Naive thymus-derived CD4-positive, alpha-beta T cell (primary cell): ENCODE measurements at regions not wholly inside any gene's neighbourhood (a gene's known extent, or its start where the extent isn't known, plus 50 kb on each side); places are given as distances from the start of the nearest gene placed in this dataset.
A peak's percentile ranks its signal among the peaks of the same experiment; 100 is the strongest.

Source experiments
- ATAC-seq: fragments of 150-1000 bp; cut with Tn5 transposase; 2 replicates; pipeline ENCODE4 v1.10.0; 2021; ENCODE audit warnings: mild to moderate bottlenecking, moderate library complexity
- CTCF ChIA-PET: fragments of 350-600 bp; sonication (Branson Sonifier 250); formaldehyde crosslinking; loops from one replicate; lab custom pipeline; 2021; ENCODE audit warnings: antibody characterized with exemption; lab: Charles Lee
- POLR2A ChIA-PET: fragments of 350-600 bp; sonication (Branson Sonifier 250); formaldehyde crosslinking; loops from one replicate; lab custom pipeline; 2021; ENCODE audit warnings: antibody characterized with exemption, inconsistent platforms; lab: Charles Lee
- DNase-seq, 9 donors: peaks; one replicate each; pipeline versions ENCODE4 v3.0.0 to v3.0.0-alpha.2; 2020 to 2022; ENCODE audit warnings: mixed read lengths in 1 of 9
- H3K27ac ChIP-seq: one replicate; pipeline ENCODE4 v1.7.0; 2013; ENCODE audit warnings: mild to moderate bottlenecking, low read depth, low read length, moderate library complexity
- H3K27me3 ChIP-seq, 2 donors: one replicate each; pipeline ENCODE4 v1.7.0; 2013; ENCODE audit warnings: low read length in 2 of 2, mild to moderate bottlenecking in 2 of 2, moderate library complexity in 2 of 2; ENCODE audit not compliant: control insufficient read depth in 2 of 2, insufficient read depth in 2 of 2
- H3K36me3 ChIP-seq, 3 experiments: 1 replicate in 2 of 3; 2 replicates in 1 of 3; pipeline ENCODE4 v1.7.0; 2013; ENCODE audit warnings: low read length in 3 of 3, mild to moderate bottlenecking in 3 of 3, moderate library complexity in 1 of 3; ENCODE audit not compliant: insufficient read depth in 3 of 3, control insufficient read depth in 2 of 3
- H3K4me1 ChIP-seq, 2 donors: one replicate each; pipeline ENCODE4 v1.7.0; 2013; ENCODE audit warnings: low read length in 2 of 2, mild to moderate bottlenecking in 2 of 2, moderate library complexity in 1 of 2; ENCODE audit not compliant: control insufficient read depth in 2 of 2, insufficient read depth in 2 of 2
- H3K4me3 ChIP-seq: 2 replicates; pipeline ENCODE4 v1.7.0; 2013; ENCODE audit warnings: mild to moderate bottlenecking, low read length
- H3K9me3 ChIP-seq, 3 experiments: 1 replicate in 2 of 3; 2 replicates in 1 of 3; pipeline ENCODE4 v1.7.0; 2013; ENCODE audit warnings: low read length in 3 of 3; ENCODE audit not compliant: control insufficient read depth in 2 of 3
- H3K27ac Mint-ChIP-seq, 9 donors: one replicate each; pipeline ENCODE4 v1.8.0; 2020 to 2022; ENCODE audit warnings: mixed read lengths in 9 of 9, mild to moderate bottlenecking in 8 of 9, moderate library complexity in 5 of 9, inconsistent platforms in 2 of 9
- H3K27me3 Mint-ChIP-seq, 5 donors: one replicate each; pipeline ENCODE4 v1.8.0; 2021 to 2022; ENCODE audit warnings: mixed read lengths in 5 of 5, mild to moderate bottlenecking in 1 of 5
- H3K36me3 Mint-ChIP-seq, 5 donors: one replicate each; pipeline ENCODE4 v1.8.0; 2020 to 2022; ENCODE audit warnings: mixed read lengths in 5 of 5, mild to moderate bottlenecking in 3 of 5, inconsistent platforms in 1 of 5
- H3K4me1 Mint-ChIP-seq, 7 donors: one replicate each; pipeline ENCODE4 v1.8.0; 2020 to 2022; ENCODE audit warnings: mixed read lengths in 7 of 7, mild to moderate bottlenecking in 3 of 7, inconsistent platforms in 1 of 7
- H3K4me3 Mint-ChIP-seq, 10 donors: one replicate each; pipeline ENCODE4 v1.8.0; 2020 to 2022; ENCODE audit warnings: mild to moderate bottlenecking in 10 of 10, mixed read lengths in 10 of 10, moderate library complexity in 6 of 10, inconsistent platforms in 2 of 10
- H3K9me3 Mint-ChIP-seq, 11 donors: one replicate each; pipeline ENCODE4 v1.8.0; 2020 to 2022; ENCODE audit warnings: mixed read lengths in 11 of 11, mild to moderate bottlenecking in 4 of 11, inconsistent platforms in 1 of 11, moderate library complexity in 1 of 11
- intact Hi-C, 2 donors: fragments of 100-400 bp; cut with micrococcal nuclease; formaldehyde crosslinking; loops; one replicate each; pipeline ENCODE4 v1.15.1; 2023

GRCh38 chr20:10843146-10843711 lies 169.4 kb upstream of the JAG1 start:
- peaks cover 0 to 24% (median 14%) of the 10 kb centered on the region in 11 donors for H3K9me3 Mint-ChIP-seq
- no peak overlapping the region for H3K4me3 ChIP-seq

GRCh38 chr20:10846766-10847165 lies 173.0 kb upstream of the JAG1 start:
- ChIA-PET CTCF (no interaction called here), POLR2A (interaction anchor here (0.6 kb wide), 1 partner anchor 14 kb away, joined by 4 read pairs; no protein-coding TSS in a partner anchor)
- intact Hi-C loops: no loop called here
- Mint-ChIP-seq H3K27me3 (no peaks in the 10 kb centered on the region), H3K4me1 (no peaks in the 10 kb centered on the region), H3K36me3 (no peaks in the 10 kb centered on the region), H3K4me3 (no peak overlapping the region), H3K27ac (no peak overlapping the region), H3K9me3 (peaks cover 0 to 18% (median 9%) of the 10 kb centered on the region in 11 donors)
- no peak for DNase-seq
- H3K36me3 ChIP-seq: no peaks in the 10 kb centered on the region
- H3K27ac ChIP-seq: no peak overlapping the region
- no peaks in the 10 kb centered on the region for H3K9me3 ChIP-seq
- no peak overlapping the region for H3K4me3 ChIP-seq
- H3K4me1 ChIP-seq: no peaks in the 10 kb centered on the region
- H3K27me3 ChIP-seq: no peaks in the 10 kb centered on the region
- no peak for ATAC-seq

More at GRCh38 chr20:10843146-10843711, 169.4 kb upstream of the JAG1 start:
- Histone ChIP-seq H3K36me3 (no peaks in the 10 kb centered on the region), H3K9me3 (no peaks in the 10 kb centered on the region), H3K27me3 (no peaks in the 10 kb centered on the region), H3K4me1 (no peaks in the 10 kb centered on the region), H3K27ac (no peak overlapping the region)
- Mint-ChIP-seq H3K4me3 (no peak overlapping the region), H3K27me3 (no peaks in the 10 kb centered on the region), H3K36me3 (no peaks in the 10 kb centered on the region), H3K27ac (no peak overlapping the region), H3K4me1 (no peaks in the 10 kb centered on the region)
- no peak for ATAC-seq
- ChIA-PET CTCF (interaction anchor here (0.7 kb wide), 2 partner anchors 124 to 436 kb away, joined by 3 read pairs; no protein-coding TSS in a partner anchor), POLR2A (interaction anchor here (0.5 kb wide), 1 partner anchor 179 kb away, joined by 3 read pairs; no protein-coding TSS in a partner anchor)
- intact Hi-C loops: no loop called here
- no peak for DNase-seq

GRCh38 chr20:10848810-10849370 lies 175.1 kb upstream of the JAG1 start:
- no peaks in the 10 kb centered on the region for H3K4me1 Mint-ChIP-seq
- intact Hi-C loops: no loop called here
- ChIA-PET CTCF (no interaction called here), POLR2A (no interaction called here)
- no peaks in the 10 kb centered on the region for H3K9me3 ChIP-seq
- no peaks in the 10 kb centered on the region for H3K36me3 ChIP-seq
- no peaks in the 10 kb centered on the region for H3K27me3 ChIP-seq
- no peak overlapping the region for H3K4me3 ChIP-seq
- H3K9me3 Mint-ChIP-seq: peaks cover 0 to 17% (median 5%) of the 10 kb centered on the region in 11 donors
- H3K4me1 ChIP-seq: no peaks in the 10 kb centered on the region
- H3K27me3 Mint-ChIP-seq: peaks cover 0 to 12% (median 0%) of the 10 kb centered on the region in 5 donors
- ATAC-seq (no peak), DNase-seq (no peak)
- H3K36me3 Mint-ChIP-seq: no peaks in the 10 kb centered on the region
- H3K4me3 Mint-ChIP-seq: no peak overlapping the region
- no peak overlapping the region for H3K27ac Mint-ChIP-seq
- no peak overlapping the region for H3K27ac ChIP-seq

GRCh38 chr20:10853176-10853575 lies 179.4 kb upstream of the JAG1 start:
- peaks cover 0 to 28% (median 5%) of the 10 kb centered on the region in 11 donors for H3K9me3 Mint-ChIP-seq
- Histone ChIP-seq H3K27ac (no peak overlapping the region), H3K4me1 (no peaks in the 10 kb centered on the region), H3K9me3 (no peaks in the 10 kb centered on the region), H3K27me3 (no peaks in the 10 kb centered on the region), H3K4me3 (no peak overlapping the region), H3K36me3 (no peaks in the 10 kb centered on the region)
- H3K36me3 Mint-ChIP-seq: no peaks in the 10 kb centered on the region
- no peak for ATAC-seq
- intact Hi-C loops: no loop called here
- CTCF ChIA-PET: interaction anchor here (0.7 kb wide), 1 partner anchor 35 kb away, joined by 4 read pairs; no protein-coding TSS in a partner anchor
- no peaks in the 10 kb centered on the region for H3K4me1 Mint-ChIP-seq
- DNase-seq: no peak
- POLR2A ChIA-PET: no interaction called here
- no peak overlapping the region for H3K27ac Mint-ChIP-seq
- no peak overlapping the region for H3K4me3 Mint-ChIP-seq
- H3K27me3 Mint-ChIP-seq: peaks cover 0 to 20% (median 0%) of the 10 kb centered on the region in 5 donors

GRCh38 chr20:10853731-10854130 lies 179.9 kb upstream of the JAG1 start:
- DNase-seq (no peak), ATAC-seq (no peak)
- Mint-ChIP-seq H3K9me3 (peaks cover 0 to 28% (median 5%) of the 10 kb centered on the region in 11 donors), H3K27ac (no peak overlapping the region), H3K4me3 (no peak overlapping the region), H3K4me1 (no peaks in the 10 kb centered on the region), H3K27me3 (peaks cover 0 to 20% (median 0%) of the 10 kb centered on the region in 5 donors), H3K36me3 (no peaks in the 10 kb centered on the region)
- Histone ChIP-seq H3K4me1 (no peaks in the 10 kb centered on the region), H3K36me3 (no peaks in the 10 kb centered on the region), H3K9me3 (no peaks in the 10 kb centered on the region), H3K4me3 (no peak overlapping the region), H3K27ac (no peak overlapping the region), H3K27me3 (no peaks in the 10 kb centered on the region)
- ChIA-PET POLR2A (no interaction called here), CTCF (no interaction called here)
- intact Hi-C loops: no loop called here

- H3K9me3 ChIP-seq: no peaks in the 10 kb centered on the region
- CTCF ChIA-PET: no interaction called here
- H3K27ac ChIP-seq: no peak overlapping the region
- intact Hi-C loops: no loop called here
- DNase-seq: no peak
- Mint-ChIP-seq H3K36me3 (no peaks in the 10 kb centered on the region), H3K4me3 (no peak overlapping the region), H3K4me1 (no peaks in the 10 kb centered on the region), H3K27me3 (peaks cover 0 to 20% (median 0%) of the 10 kb centered on the region in 5 donors), H3K27ac (no peak overlapping the region), H3K9me3 (peaks cover 0 to 24% (median 7%) of the 10 kb centered on the region in 11 donors)
- H3K27me3 ChIP-seq: no peaks in the 10 kb centered on the region
- POLR2A ChIA-PET: no interaction called here
- ATAC-seq: no peak
- no peaks in the 10 kb centered on the region for H3K4me1 ChIP-seq
- H3K4me3 ChIP-seq: no peak overlapping the region
- no peaks in the 10 kb centered on the region for H3K36me3 ChIP-seq
Measured at GRCh38 chr20:10854976-10855375, 181.2 kb upstream of the JAG1 start.

GRCh38 chr20:10855778-10856177 lies 182.0 kb upstream of the JAG1 start:
- Mint-ChIP-seq H3K9me3 (peaks cover 0 to 23% (median 7%) of the 10 kb centered on the region in 11 donors), H3K4me1 (no peaks in the 10 kb centered on the region), H3K27me3 (peaks cover 0 to 20% (median 0%) of the 10 kb centered on the region in 5 donors), H3K36me3 (no peaks in the 10 kb centered on the region), H3K27ac (peak overlapping the region in 1 of 9 donors; percentile 42), H3K4me3 (peak overlapping the region in 1 of 10 donors; percentile 3)
- intact Hi-C loops: no loop called here
- no peaks in the 10 kb centered on the region for H3K36me3 ChIP-seq
- ATAC-seq (no peak), DNase-seq (no peak)
- POLR2A ChIA-PET: no interaction called here
- H3K9me3 ChIP-seq: no peaks in the 10 kb centered on the region
- no peak overlapping the region for H3K4me3 ChIP-seq
- H3K4me1 ChIP-seq: no peaks in the 10 kb centered on the region
- H3K27me3 ChIP-seq: no peaks in the 10 kb centered on the region
- CTCF ChIA-PET: no interaction called here
- no peak overlapping the region for H3K27ac ChIP-seq
